ENCODE measurements at regions not wholly inside any gene's neighbourhood (a gene's known extent, or its start where the extent isn't known, plus 50 kb on each side); places are given as distances from the start of the nearest gene placed in this dataset.

- H3K9me3 ChIP-seq (ENCODE audit: low read depth, low read length, poor library complexity, severe bottlenecking) = no peaks in the 10 kb centered on the region
- H3K36me3 ChIP-seq (ENCODE audit: insufficient read depth, low read length, poor library complexity, severe bottlenecking) = no peaks in the 10 kb centered on the region
- CTCF ChIA-PET = no interaction called here
- intact Hi-C loops (cut with micrococcal nuclease; ENCODE audit: unreplicated experiment) = loop anchor here (5.0 kb wide), 1 partner anchor 263 kb away; no protein-coding TSS in a partner anchor
- TF ChIP-seq EZH2 (IDR thresholded peaks at IDR 0.05; ENCODE audit: borderline replicate concordance, low read depth, low read length, poor library complexity, severe bottlenecking) = no peak
- TF ChIP-seq, protein P1, sequence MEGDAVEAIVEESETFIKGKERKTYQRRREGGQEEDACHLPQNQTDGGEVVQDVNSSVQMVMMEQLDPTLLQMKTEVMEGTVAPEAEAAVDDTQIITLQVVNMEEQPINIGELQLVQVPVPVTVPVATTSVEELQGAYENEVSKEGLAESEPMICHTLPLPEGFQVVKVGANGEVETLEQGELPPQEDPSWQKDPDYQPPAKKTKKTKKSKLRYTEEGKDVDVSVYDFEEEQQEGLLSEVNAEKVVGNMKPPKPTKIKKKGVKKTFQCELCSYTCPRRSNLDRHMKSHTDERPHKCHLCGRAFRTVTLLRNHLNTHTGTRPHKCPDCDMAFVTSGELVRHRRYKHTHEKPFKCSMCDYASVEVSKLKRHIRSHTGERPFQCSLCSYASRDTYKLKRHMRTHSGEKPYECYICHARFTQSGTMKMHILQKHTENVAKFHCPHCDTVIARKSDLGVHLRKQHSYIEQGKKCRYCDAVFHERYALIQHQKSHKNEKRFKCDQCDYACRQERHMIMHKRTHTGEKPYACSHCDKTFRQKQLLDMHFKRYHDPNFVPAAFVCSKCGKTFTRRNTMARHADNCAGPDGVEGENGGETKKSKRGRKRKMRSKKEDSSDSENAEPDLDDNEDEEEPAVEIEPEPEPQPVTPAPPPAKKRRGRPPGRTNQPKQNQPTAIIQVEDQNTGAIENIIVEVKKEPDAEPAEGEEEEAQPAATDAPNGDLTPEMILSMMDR (conservative IDR thresholded peaks at IDR 0.05; ENCODE audit: low read depth, low read length) = no peak
- POLR2A ChIA-PET (ENCODE audit: low non-redundant PET) = no interaction called here
- H3K27ac ChIP-seq (ENCODE audit: low read depth, low read length, poor library complexity, severe bottlenecking) = no peak overlapping the region
- no TSS peak for BruUV-seq (replicated peaks)
- no peaks in the 10 kb centered on the region for H3K27me3 ChIP-seq (replicated peaks; ENCODE audit: insufficient read depth, low read depth, low read length, poor library complexity)
- peaks cover 25% of the 10 kb centered on the region for H3K4me1 ChIP-seq (ENCODE audit: insufficient read depth, low read length, poor library complexity, severe bottlenecking)
- H3K4me3 ChIP-seq (ENCODE audit: low read depth, low read length, poor library complexity, severe bottlenecking) = no peak overlapping the region
- no peak for DNase-seq (ENCODE audit: low spot score)
Observed at GRCh38 chr1:87689487-87689886, 360.8 kb downstream of the LMO4 start.

DNA sequence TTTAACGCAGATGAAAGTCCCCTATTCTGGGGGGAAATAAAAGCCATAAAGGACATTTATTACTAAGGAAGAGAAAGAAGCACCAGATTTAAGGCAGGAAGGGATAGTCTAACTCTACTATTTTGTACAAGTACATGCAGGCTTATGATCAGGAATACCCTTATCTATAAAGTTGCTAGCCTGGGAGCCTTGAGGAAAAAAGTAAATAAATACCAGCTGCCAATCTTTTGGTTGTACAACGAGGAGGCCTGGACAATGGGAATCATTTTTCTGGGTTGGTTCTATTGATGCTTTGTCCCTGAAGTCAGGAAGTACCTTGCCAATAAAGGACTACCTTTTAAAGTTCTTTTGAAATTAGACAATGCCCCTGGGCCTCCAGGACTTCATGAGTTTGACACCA is 367.8 kb downstream of the LMO4 start:
- no peak for DNase-seq (ENCODE audit: low spot score)
- Histone ChIP-seq H3K27me3 (replicated peaks; ENCODE audit: insufficient read depth, low read depth, low read length, poor library complexity) (no peaks in the 10 kb centered on the region), H3K27ac (ENCODE audit: low read depth, low read length, poor library complexity, severe bottlenecking) (no peak overlapping the region), H3K4me3 (ENCODE audit: low read depth, low read length, poor library complexity, severe bottlenecking) (no peak overlapping the region), H3K36me3 (ENCODE audit: insufficient read depth, low read length, poor library complexity, severe bottlenecking) (no peaks in the 10 kb centered on the region), H3K9me3 (ENCODE audit: low read depth, low read length, poor library complexity, severe bottlenecking) (peaks cover 8% of the 10 kb centered on the region), H3K4me1 (ENCODE audit: insufficient read depth, low read length, poor library complexity, severe bottlenecking) (no peaks in the 10 kb centered on the region)
- intact Hi-C loops (cut with micrococcal nuclease; ENCODE audit: unreplicated experiment) = no loop called here
- ChIA-PET POLR2A (ENCODE audit: low non-redundant PET) (no interaction called here), CTCF (no interaction called here)
- no TSS peak for BruUV-seq (replicated peaks)
- no peak for TF ChIP-seq EZH2 (IDR thresholded peaks at IDR 0.05; ENCODE audit: borderline replicate concordance, low read depth, low read length, poor library complexity, severe bottlenecking)
- TF ChIP-seq, protein P1 (conservative IDR thresholded peaks at IDR 0.05; ENCODE audit: low read depth, low read length) = no peak

DNA sequence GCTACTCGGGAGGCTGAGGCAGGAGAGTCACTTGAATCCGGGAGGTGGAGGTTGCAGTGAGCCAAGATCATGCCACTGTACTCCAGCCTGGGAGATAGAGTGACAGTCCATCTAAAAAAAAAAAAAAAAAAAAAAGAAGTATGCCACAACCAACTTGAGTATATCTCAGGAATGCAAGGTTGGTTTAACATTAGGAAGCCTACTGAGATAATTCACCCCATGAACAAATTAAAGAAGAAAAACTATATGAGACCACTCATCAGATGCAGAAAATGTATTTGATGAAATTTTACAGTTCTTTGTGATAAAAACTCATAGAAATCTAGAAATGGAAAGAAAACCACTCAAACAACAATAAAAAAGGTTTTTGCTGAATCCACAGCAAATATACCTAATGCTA is 373.8 kb downstream of the LMO4 start:
- BruUV-seq (replicated peaks) = no TSS peak
- H3K27me3 ChIP-seq (replicated peaks; ENCODE audit: insufficient read depth, low read depth, low read length, poor library complexity) = no peaks in the 10 kb centered on the region
- no peak overlapping the region for H3K4me3 ChIP-seq (ENCODE audit: low read depth, low read length, poor library complexity, severe bottlenecking)
- CTCF ChIA-PET = no interaction called here
- peaks cover 18% of the 10 kb centered on the region for H3K9me3 ChIP-seq (ENCODE audit: low read depth, low read length, poor library complexity, severe bottlenecking)
- no peaks in the 10 kb centered on the region for H3K4me1 ChIP-seq (ENCODE audit: insufficient read depth, low read length, poor library complexity, severe bottlenecking)
- intact Hi-C loops (cut with micrococcal nuclease; ENCODE audit: unreplicated experiment) = no loop called here
- no peak overlapping the region for H3K27ac ChIP-seq (ENCODE audit: low read depth, low read length, poor library complexity, severe bottlenecking)
- no peak for DNase-seq (ENCODE audit: low spot score)
- no peaks in the 10 kb centered on the region for H3K36me3 ChIP-seq (ENCODE audit: insufficient read depth, low read length, poor library complexity, severe bottlenecking)
- TF ChIP-seq, protein P1 (conservative IDR thresholded peaks at IDR 0.05; ENCODE audit: low read depth, low read length) = no peak
- no peak for TF ChIP-seq EZH2 (IDR thresholded peaks at IDR 0.05; ENCODE audit: borderline replicate concordance, low read depth, low read length, poor library complexity, severe bottlenecking)
- POLR2A ChIA-PET (ENCODE audit: low non-redundant PET) = no interaction called here

Measured in A673 (cell line).